ENCODE measurements at regions not wholly inside any gene's neighbourhood (a gene's known extent, or its start where the extent isn't known, plus 50 kb on each side); places are given as distances from the start of the nearest gene placed in this dataset.

DNA sequence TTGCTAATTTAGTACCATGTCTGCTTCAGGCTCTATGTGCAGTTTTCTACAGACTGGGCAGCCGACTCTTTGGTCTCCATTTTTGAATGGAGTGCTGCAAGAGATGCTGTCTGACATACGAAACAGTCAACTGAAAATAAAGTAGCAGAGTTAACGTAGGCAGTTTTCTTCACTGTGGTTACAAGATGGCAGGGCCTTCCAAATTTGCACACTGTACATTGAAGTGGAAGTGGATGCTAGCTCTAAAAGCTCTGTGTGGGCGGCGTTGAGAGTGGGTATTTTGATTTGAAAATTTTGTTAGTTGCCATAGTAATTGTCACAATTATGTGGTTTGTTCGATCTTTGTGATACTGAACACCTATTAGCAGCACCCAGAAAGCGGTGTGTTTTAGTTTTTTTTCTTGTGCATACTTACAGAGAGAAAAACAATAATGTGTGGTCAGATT lies 154.9 kb upstream of the ATP2B1 start (continued):
- TF ChIP-seq, protein P1, sequence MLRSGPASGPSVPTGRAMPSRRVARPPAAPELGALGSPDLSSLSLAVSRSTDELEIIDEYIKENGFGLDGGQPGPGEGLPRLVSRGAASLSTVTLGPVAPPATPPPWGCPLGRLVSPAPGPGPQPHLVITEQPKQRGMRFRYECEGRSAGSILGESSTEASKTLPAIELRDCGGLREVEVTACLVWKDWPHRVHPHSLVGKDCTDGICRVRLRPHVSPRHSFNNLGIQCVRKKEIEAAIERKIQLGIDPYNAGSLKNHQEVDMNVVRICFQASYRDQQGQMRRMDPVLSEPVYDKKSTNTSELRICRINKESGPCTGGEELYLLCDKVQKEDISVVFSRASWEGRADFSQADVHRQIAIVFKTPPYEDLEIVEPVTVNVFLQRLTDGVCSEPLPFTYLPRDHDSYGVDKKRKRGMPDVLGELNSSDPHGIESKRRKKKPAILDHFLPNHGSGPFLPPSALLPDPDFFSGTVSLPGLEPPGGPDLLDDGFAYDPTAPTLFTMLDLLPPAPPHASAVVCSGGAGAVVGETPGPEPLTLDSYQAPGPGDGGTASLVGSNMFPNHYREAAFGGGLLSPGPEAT (IDR thresholded peaks at IDR 0.05; ENCODE audit: low read depth) = peak; percentile 28
- TF ChIP-seq MTA2 (IDR thresholded peaks at IDR 0.05; ENCODE audit: low read depth) (peak; percentile 65), SMC3 (IDR thresholded peaks at IDR 0.05; ENCODE audit: borderline replicate concordance, low read length) (0 out of 2 replicates have a peak, but pooled peaks have one; percentile 5), BMI1 (IDR thresholded peaks at IDR 0.05; ENCODE audit: borderline replicate concordance) (peak; percentile 82), RUNX3 (IDR thresholded peaks at IDR 0.05; ENCODE audit: low read length) (peak; percentile 91), BCL11A (IDR thresholded peaks at IDR 0.05; ENCODE audit: low read depth, low read length) (no peak), CHD2 (IDR thresholded peaks at IDR 0.05; ENCODE audit: borderline replicate concordance, low read depth, low read length) (peak; percentile 48; the same call in 1 of the 2 replicates), CHD1 (IDR thresholded peaks at IDR 0.05; ENCODE audit: low read depth, low read length) (0 out of 2 replicates have a peak, but pooled peaks have one; percentile 61), CBX5 (IDR thresholded peaks at IDR 0.05; ENCODE audit: low read depth) (peak; percentile 54; the same call in 1 of the 2 replicates), TAF1 (IDR thresholded peaks at IDR 0.05; ENCODE audit: borderline replicate concordance, low read depth, low read length) (0 out of 2 replicates have a peak, but pooled peaks have one; percentile 50), RFX5 (IDR thresholded peaks at IDR 0.05; ENCODE audit: low read depth, low read length) (no peak), ATF7 (IDR thresholded peaks at IDR 0.05; ENCODE audit: low read depth) (0 out of 2 replicates have a peak, but pooled peaks have one; percentile 36)
- TF ChIP-seq, protein P2, sequence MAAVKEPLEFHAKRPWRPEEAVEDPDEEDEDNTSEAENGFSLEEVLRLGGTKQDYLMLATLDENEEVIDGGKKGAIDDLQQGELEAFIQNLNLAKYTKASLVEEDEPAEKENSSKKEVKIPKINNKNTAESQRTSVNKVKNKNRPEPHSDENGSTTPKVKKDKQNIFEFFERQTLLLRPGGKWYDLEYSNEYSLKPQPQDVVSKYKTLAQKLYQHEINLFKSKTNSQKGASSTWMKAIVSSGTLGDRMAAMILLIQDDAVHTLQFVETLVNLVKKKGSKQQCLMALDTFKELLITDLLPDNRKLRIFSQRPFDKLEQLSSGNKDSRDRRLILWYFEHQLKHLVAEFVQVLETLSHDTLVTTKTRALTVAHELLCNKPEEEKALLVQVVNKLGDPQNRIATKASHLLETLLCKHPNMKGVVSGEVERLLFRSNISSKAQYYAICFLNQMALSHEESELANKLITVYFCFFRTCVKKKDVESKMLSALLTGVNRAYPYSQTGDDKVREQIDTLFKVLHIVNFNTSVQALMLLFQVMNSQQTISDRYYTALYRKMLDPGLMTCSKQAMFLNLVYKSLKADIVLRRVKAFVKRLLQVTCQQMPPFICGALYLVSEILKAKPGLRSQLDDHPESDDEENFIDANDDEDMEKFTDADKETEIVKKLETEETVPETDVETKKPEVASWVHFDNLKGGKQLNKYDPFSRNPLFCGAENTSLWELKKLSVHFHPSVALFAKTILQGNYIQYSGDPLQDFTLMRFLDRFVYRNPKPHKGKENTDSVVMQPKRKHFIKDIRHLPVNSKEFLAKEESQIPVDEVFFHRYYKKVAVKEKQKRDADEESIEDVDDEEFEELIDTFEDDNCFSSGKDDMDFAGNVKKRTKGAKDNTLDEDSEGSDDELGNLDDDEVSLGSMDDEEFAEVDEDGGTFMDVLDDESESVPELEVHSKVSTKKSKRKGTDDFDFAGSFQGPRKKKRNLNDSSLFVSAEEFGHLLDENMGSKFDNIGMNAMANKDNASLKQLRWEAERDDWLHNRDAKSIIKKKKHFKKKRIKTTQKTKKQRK (IDR thresholded peaks at IDR 0.05; ENCODE audit: low read depth, low read length) = no peak
- TF ChIP-seq, protein P3, sequence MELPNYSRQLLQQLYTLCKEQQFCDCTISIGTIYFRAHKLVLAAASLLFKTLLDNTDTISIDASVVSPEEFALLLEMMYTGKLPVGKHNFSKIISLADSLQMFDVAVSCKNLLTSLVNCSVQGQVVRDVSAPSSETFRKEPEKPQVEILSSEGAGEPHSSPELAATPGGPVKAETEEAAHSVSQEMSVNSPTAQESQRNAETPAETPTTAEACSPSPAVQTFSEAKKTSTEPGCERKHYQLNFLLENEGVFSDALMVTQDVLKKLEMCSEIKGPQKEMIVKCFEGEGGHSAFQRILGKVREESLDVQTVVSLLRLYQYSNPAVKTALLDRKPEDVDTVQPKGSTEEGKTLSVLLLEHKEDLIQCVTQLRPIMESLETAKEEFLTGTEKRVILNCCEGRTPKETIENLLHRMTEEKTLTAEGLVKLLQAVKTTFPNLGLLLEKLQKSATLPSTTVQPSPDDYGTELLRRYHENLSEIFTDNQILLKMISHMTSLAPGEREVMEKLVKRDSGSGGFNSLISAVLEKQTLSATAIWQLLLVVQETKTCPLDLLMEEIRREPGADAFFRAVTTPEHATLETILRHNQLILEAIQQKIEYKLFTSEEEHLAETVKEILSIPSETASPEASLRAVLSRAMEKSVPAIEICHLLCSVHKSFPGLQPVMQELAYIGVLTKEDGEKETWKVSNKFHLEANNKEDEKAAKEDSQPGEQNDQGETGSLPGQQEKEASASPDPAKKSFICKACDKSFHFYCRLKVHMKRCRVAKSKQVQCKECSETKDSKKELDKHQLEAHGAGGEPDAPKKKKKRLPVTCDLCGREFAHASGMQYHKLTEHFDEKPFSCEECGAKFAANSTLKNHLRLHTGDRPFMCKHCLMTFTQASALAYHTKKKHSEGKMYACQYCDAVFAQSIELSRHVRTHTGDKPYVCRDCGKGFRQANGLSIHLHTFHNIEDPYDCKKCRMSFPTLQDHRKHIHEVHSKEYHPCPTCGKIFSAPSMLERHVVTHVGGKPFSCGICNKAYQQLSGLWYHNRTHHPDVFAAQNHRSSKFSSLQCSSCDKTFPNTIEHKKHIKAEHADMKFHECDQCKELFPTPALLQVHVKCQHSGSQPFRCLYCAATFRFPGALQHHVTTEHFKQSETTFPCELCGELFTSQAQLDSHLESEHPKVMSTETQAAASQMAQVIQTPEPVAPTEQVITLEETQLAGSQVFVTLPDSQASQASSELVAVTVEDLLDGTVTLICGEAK (IDR thresholded peaks at IDR 0.05; ENCODE audit: borderline replicate concordance) = 0 out of 2 replicates have a peak, but pooled peaks have one; percentile 12
- TF ChIP-seq, protein P4, sequence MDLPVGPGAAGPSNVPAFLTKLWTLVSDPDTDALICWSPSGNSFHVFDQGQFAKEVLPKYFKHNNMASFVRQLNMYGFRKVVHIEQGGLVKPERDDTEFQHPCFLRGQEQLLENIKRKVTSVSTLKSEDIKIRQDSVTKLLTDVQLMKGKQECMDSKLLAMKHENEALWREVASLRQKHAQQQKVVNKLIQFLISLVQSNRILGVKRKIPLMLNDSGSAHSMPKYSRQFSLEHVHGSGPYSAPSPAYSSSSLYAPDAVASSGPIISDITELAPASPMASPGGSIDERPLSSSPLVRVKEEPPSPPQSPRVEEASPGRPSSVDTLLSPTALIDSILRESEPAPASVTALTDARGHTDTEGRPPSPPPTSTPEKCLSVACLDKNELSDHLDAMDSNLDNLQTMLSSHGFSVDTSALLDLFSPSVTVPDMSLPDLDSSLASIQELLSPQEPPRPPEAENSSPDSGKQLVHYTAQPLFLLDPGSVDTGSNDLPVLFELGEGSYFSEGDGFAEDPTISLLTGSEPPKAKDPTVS (IDR thresholded peaks at IDR 0.05; ENCODE audit: low read depth, low read length) = no peak
- TF ChIP-seq, protein P5, sequence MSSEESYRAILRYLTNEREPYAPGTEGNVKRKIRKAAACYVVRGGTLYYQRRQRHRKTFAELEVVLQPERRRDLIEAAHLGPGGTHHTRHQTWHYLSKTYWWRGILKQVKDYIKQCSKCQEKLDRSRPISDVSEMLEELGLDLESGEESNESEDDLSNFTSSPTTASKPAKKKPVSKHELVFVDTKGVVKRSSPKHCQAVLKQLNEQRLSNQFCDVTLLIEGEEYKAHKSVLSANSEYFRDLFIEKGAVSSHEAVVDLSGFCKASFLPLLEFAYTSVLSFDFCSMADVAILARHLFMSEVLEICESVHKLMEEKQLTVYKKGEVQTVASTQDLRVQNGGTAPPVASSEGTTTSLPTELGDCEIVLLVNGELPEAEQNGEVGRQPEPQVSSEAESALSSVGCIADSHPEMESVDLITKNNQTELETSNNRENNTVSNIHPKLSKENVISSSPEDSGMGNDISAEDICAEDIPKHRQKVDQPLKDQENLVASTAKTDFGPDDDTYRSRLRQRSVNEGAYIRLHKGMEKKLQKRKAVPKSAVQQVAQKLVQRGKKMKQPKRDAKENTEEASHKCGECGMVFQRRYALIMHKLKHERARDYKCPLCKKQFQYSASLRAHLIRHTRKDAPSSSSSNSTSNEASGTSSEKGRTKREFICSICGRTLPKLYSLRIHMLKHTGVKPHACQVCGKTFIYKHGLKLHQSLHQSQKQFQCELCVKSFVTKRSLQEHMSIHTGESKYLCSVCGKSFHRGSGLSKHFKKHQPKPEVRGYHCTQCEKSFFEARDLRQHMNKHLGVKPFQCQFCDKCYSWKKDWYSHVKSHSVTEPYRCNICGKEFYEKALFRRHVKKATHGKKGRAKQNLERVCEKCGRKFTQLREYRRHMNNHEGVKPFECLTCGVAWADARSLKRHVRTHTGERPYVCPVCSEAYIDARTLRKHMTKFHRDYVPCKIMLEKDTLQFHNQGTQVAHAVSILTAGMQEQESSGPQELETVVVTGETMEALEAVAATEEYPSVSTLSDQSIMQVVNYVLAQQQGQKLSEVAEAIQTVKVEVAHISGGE (CRISPR knock-in tag; IDR thresholded peaks at IDR 0.05) = no peak

Measured in GM12878 (cell line).